SK-N-SH treated with all-trans-retinoic acid at 6 μM for 48 hours (cell line): ENCODE measurements at regions not wholly inside any gene's neighbourhood (a gene's known extent, or its start where the extent isn't known, plus 50 kb on each side); places are given as distances from the start of the nearest gene placed in this dataset.

Experiments used
- BACH2 ChIP-seq: fragments of 250-450 bp; sonication (Bioruptor Pico); IDR thresholded peaks from 2 replicates; pipeline ENCODE4 v1.9.0; 2021; ENCODE audit warnings: mild to moderate bottlenecking, borderline replicate concordance
- GLIS3 ChIP-seq: fragments of 250-450 bp; sonication (Bioruptor Pico); IDR thresholded peaks from 2 replicates; pipeline ENCODE4 v1.5.0; 2020; ENCODE audit warnings: mild to moderate bottlenecking, moderate library complexity
- PPARA ChIP-seq: fragments of 250-450 bp; sonication (Bioruptor Pico); IDR thresholded peaks from 2 replicates; pipeline ENCODE4 v1.5.0; 2020; ENCODE audit warnings: mild to moderate bottlenecking, borderline replicate concordance
- RARB ChIP-seq: fragments of 250-450 bp; sonication (Bioruptor Pico); IDR thresholded peaks from 2 replicates; pipeline ENCODE4 v1.8.0; 2021; ENCODE audit warnings: mild to moderate bottlenecking, moderate library complexity
- TCF4 ChIP-seq: fragments of 250-450 bp; sonication (Bioruptor Pico); IDR thresholded peaks from 2 replicates; pipeline ENCODE4 v1.8.0; 2021; ENCODE audit warnings: mild to moderate bottlenecking, moderate library complexity, borderline replicate concordance
- ZC3H10 ChIP-seq: fragments of 250-450 bp; sonication (Bioruptor Pico); IDR thresholded peaks from 2 replicates; pipeline ENCODE4 v1.5.1; 2021; ENCODE audit warnings: mild to moderate bottlenecking, moderate library complexity
- ZFP30 ChIP-seq: fragments of 450-650 bp; formaldehyde crosslinking; IDR thresholded peaks from 2 replicates; pipeline ENCODE4 v1.5.0; 2022; ENCODE audit warnings: mild to moderate bottlenecking, moderate library complexity
- ZNF565 ChIP-seq: fragments of 450-650 bp; formaldehyde crosslinking; conservative IDR thresholded peaks from 2 replicates; pipeline ENCODE4 v1.5.0; 2020; ENCODE audit warnings: low read depth, mild to moderate bottlenecking, moderate library complexity
- ZNF8 ChIP-seq: fragments of 450-650 bp; formaldehyde crosslinking; IDR thresholded peaks from 2 replicates; pipeline ENCODE4 v1.5.0; 2020; ENCODE audit warnings: mild to moderate bottlenecking, moderate library complexity
- TF ChIP-seq, protein P1 (sequence below): fragments of 250-450 bp; sonication (Bioruptor Pico); IDR thresholded peaks from 2 replicates; pipeline ENCODE4 v1.8.0; 2020; ENCODE audit warnings: mild to moderate bottlenecking, moderate library complexity, borderline replicate concordance
- TF ChIP-seq, protein P2 (sequence below): fragments of 250-450 bp; sonication (Bioruptor Pico); IDR thresholded peaks from 2 replicates; pipeline ENCODE4 v1.8.0; 2021; ENCODE audit warnings: low read depth, mild to moderate bottlenecking, moderate library complexity, borderline replicate concordance
- TF ChIP-seq, protein P3 (sequence below): fragments of 250-450 bp; sonication (Bioruptor Pico); IDR thresholded peaks from 2 replicates; pipeline ENCODE4 v1.5.1; 2021; ENCODE audit warnings: mild to moderate bottlenecking, moderate library complexity
- TF ChIP-seq, protein P4 (sequence below): fragments of 250-450 bp; sonication (Bioruptor Pico); IDR thresholded peaks from 2 replicates; pipeline ENCODE4 v1.5.1; 2020; ENCODE audit warnings: low read depth, mild to moderate bottlenecking, moderate library complexity

DNA sequence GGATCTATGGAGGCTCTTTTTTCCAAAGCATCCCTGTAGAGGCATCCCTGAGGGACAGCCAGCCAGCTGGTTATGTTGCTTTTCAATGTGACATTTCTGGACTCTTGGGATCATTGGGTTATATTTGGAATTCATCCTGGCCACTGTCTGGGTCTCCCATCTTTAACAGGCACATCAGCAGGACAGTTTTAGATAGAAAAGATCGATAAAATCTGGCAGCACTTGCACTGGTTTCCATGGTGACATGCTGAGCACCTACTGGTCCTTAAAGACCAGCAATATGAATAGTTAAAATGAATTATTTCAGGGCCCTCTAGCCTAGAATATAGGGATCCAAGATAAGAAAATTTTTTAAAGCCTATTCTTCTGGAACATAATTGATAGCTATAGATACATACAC, 151.6 kb downstream of the KDR start:
- TF ChIP-seq, protein P1, sequence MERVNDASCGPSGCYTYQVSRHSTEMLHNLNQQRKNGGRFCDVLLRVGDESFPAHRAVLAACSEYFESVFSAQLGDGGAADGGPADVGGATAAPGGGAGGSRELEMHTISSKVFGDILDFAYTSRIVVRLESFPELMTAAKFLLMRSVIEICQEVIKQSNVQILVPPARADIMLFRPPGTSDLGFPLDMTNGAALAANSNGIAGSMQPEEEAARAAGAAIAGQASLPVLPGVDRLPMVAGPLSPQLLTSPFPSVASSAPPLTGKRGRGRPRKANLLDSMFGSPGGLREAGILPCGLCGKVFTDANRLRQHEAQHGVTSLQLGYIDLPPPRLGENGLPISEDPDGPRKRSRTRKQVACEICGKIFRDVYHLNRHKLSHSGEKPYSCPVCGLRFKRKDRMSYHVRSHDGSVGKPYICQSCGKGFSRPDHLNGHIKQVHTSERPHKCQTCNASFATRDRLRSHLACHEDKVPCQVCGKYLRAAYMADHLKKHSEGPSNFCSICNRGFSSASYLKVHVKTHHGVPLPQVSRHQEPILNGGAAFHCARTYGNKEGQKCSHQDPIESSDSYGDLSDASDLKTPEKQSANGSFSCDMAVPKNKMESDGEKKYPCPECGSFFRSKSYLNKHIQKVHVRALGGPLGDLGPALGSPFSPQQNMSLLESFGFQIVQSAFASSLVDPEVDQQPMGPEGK = no peak
- TF ChIP-seq RARB (CRISPR knock-in tag) = no peak
- no peak for TF ChIP-seq GLIS3 (CRISPR knock-in tag)
- TF ChIP-seq ZNF8 (CRISPR knock-in tag) = no peak
- TF ChIP-seq TCF4 (CRISPR knock-in tag) = no peak
- no peak for TF ChIP-seq PPARA (CRISPR knock-in tag)
- TF ChIP-seq, protein P2, sequence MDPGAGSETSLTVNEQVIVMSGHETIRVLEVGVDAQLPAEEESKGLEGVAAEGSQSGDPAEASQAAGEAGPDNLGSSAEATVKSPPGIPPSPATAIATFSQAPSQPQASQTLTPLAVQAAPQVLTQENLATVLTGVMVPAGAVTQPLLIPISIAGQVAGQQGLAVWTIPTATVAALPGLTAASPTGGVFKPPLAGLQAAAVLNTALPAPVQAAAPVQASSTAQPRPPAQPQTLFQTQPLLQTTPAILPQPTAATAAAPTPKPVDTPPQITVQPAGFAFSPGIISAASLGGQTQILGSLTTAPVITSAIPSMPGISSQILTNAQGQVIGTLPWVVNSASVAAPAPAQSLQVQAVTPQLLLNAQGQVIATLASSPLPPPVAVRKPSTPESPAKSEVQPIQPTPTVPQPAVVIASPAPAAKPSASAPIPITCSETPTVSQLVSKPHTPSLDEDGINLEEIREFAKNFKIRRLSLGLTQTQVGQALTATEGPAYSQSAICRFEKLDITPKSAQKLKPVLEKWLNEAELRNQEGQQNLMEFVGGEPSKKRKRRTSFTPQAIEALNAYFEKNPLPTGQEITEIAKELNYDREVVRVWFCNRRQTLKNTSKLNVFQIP (CRISPR knock-in tag) = no peak
- TF ChIP-seq ZFP30 (CRISPR knock-in tag) = no peak
- TF ChIP-seq, protein P3, sequence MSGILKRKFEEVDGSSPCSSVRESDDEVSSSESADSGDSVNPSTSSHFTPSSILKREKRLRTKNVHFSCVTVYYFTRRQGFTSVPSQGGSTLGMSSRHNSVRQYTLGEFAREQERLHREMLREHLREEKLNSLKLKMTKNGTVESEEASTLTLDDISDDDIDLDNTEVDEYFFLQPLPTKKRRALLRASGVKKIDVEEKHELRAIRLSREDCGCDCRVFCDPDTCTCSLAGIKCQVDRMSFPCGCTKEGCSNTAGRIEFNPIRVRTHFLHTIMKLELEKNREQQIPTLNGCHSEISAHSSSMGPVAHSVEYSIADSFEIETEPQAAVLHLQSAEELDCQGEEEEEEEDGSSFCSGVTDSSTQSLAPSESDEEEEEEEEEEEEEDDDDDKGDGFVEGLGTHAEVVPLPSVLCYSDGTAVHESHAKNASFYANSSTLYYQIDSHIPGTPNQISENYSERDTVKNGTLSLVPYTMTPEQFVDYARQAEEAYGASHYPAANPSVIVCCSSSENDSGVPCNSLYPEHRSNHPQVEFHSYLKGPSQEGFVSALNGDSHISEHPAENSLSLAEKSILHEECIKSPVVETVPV (CRISPR knock-in tag) = no peak
- TF ChIP-seq ZC3H10 = no peak
- TF ChIP-seq BACH2 (CRISPR knock-in tag) = no peak
- no peak for TF ChIP-seq ZNF565 (CRISPR knock-in tag)
- TF ChIP-seq, protein P4, sequence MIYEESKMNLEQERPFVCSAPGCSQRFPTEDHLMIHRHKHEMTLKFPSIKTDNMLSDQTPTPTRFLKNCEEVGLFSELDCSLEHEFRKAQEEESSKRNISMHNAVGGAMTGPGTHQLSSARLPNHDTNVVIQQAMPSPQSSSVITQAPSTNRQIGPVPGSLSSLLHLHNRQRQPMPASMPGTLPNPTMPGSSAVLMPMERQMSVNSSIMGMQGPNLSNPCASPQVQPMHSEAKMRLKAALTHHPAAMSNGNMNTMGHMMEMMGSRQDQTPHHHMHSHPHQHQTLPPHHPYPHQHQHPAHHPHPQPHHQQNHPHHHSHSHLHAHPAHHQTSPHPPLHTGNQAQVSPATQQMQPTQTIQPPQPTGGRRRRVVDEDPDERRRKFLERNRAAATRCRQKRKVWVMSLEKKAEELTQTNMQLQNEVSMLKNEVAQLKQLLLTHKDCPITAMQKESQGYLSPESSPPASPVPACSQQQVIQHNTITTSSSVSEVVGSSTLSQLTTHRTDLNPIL (CRISPR knock-in tag) = no peak
